AG04450 (cell line): ENCODE measurements at regions not wholly inside any gene's neighbourhood (a gene's known extent, or its start where the extent isn't known, plus 50 kb on each side); places are given as distances from the start of the nearest gene placed in this dataset.

Experiments
- CTCF ChIA-PET: fragments of 300-600, 350-600 bp; formaldehyde crosslinking; extraction: SDS; loops from one replicate; lab custom pipeline; 2022; ENCODE audit warnings: antibody characterized with exemption, inconsistent platforms; lab: Charles Lee
- POLR2A ChIA-PET: fragments of 350-600 bp; formaldehyde crosslinking; extraction: SDS; loops from one replicate; lab custom pipeline; 2021; ENCODE audit warnings: antibody characterized with exemption, inconsistent platforms; lab: Yijun Ruan, JAX
- DNase-seq: peaks from one replicate; pipeline ENCODE4 v3.0.0-alpha.2; 2011; ENCODE audit warnings: low read depth, low spot score
- H3K27ac ChIP-seq: one replicate; pipeline ENCODE4 v1.5.1; 2012; ENCODE audit warnings: low read depth, low read length, control low read depth
- H3K27me3 ChIP-seq: one replicate; pipeline ENCODE4 v1.6.0; 2012; ENCODE audit warnings: low read length; ENCODE audit not compliant: control insufficient read depth, insufficient read depth
- H3K4me3 ChIP-seq: 2 replicates; pipeline ENCODE4 v1.5.1; 2011; ENCODE audit warnings: mild to moderate bottlenecking, low read depth, low read length, control low read depth
- H3K9me3 ChIP-seq: 2 replicates; pipeline ENCODE4 v1.5.1; 2012; ENCODE audit warnings: low read length; ENCODE audit not compliant: control insufficient read depth, insufficient read depth
- CTCF ChIP-seq: IDR thresholded peaks from 2 replicates; pipeline ENCODE4 v1.5.1; 2011; ENCODE audit warnings: low read depth, low read length, control low read depth, inconsistent platforms

DNA sequence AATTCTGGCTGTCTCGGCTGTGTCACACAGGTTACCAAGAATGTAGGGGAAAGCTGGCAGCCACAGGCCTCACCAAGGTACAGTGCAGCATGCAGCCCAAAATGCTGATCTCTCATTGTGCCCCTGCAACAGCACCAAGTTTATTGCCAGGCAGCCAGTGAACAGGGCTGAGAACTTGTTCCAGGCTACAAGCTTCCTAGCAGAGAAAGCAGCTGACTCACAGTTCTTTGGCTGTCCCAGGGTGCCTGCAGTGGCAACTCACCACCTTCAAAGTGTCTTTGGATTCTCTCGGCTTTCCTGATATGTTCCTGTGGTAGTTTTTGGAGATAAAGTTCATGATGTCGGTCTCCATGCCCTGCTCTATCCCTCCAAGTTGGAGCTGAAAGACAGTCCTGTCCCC lies 719.1 kb upstream of the ANO3 start:
- H3K4me3 ChIP-seq: no peak overlapping the region
- CTCF ChIA-PET: no interaction called here
- no peaks in the 10 kb centered on the region for H3K9me3 ChIP-seq
- H3K27me3 ChIP-seq: no peaks in the 10 kb centered on the region
- POLR2A ChIA-PET: no interaction called here
- DNase-seq: no peak
- no peak for TF ChIP-seq CTCF
- no peak overlapping the region for H3K27ac ChIP-seq

DNA sequence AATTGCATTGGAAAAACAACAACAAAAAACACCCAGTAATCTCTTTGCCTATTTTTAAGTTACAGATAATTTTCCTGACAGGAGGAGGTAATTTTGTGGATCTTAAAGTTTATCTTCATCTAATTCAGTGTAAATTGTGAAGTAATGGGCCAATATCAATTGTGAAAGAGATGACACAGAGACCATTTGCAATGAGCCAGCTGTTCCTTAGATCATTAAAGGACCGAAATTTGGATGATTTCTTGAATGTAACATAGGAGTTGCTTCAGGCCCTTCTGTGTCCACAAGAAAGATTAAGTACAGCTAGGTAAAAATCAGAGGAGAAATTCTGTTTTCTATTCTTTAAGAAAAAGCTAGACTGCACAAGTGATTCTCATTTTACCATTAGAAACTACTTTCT lies 718.5 kb upstream of the ANO3 start:
- TF ChIP-seq CTCF: no peak
- DNase-seq: no peak
- CTCF ChIA-PET: no interaction called here
- no peaks in the 10 kb centered on the region for H3K27me3 ChIP-seq
- no peaks in the 10 kb centered on the region for H3K9me3 ChIP-seq
- POLR2A ChIA-PET: no interaction called here
- H3K4me3 ChIP-seq: no peak overlapping the region
- no peak overlapping the region for H3K27ac ChIP-seq

DNA sequence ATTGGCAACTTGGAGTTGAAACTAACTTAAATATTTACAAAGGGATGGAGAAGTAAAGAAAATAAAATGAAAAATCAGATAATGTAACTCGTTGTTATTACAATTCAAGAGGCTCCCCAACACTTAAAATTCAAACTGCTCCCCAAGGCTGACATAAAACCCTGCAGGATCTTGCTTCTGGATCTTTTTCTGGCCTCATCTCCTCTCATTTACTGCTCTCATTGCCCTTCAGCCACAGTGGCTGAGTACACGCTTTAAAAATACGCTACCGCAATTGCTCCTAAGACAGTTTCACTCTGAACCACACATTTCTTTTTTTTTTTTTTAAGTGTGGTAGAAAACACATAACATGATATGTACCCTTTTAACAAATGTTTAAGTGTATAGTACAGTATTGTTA lies 718.1 kb upstream of the ANO3 start:
- POLR2A ChIA-PET: no interaction called here
- CTCF ChIA-PET: no interaction called here

GRCh38 chr11:25615069-25615468 lies 716.9 kb upstream of the ANO3 start:
- H3K4me3 ChIP-seq: no peak overlapping the region

More for the DNA sequence above, 718.1 kb upstream of the ANO3 start:
- no peak for DNase-seq
- H3K9me3 ChIP-seq: no peaks in the 10 kb centered on the region
- no peak overlapping the region for H3K27ac ChIP-seq
- no peak overlapping the region for H3K4me3 ChIP-seq
- TF ChIP-seq CTCF: no peak
- H3K27me3 ChIP-seq: no peaks in the 10 kb centered on the region

GRCh38 chr11:25615841-25616240 lies 716.1 kb upstream of the ANO3 start:
- Histone ChIP-seq H3K4me3 (no peak overlapping the region), H3K27ac (no peak overlapping the region), H3K9me3 (no peaks in the 10 kb centered on the region), H3K27me3 (no peaks in the 10 kb centered on the region)
- ChIA-PET POLR2A (no interaction called here), CTCF (no interaction called here)
- DNase-seq: no peak
- TF ChIP-seq CTCF: no peak

More at GRCh38 chr11:25615069-25615468, 716.9 kb upstream of the ANO3 start:
- ChIA-PET POLR2A (no interaction called here), CTCF (no interaction called here)
- DNase-seq: no peak
- no peak overlapping the region for H3K27ac ChIP-seq
- H3K9me3 ChIP-seq: no peaks in the 10 kb centered on the region
- no peaks in the 10 kb centered on the region for H3K27me3 ChIP-seq
- TF ChIP-seq CTCF: no peak
